Cerebellar cortex (tissue), 1 donor: ENCODE measurements at regions not wholly inside any gene's neighbourhood (a gene's known extent, or its start where the extent isn't known, plus 50 kb on each side); places are given as distances from the start of the nearest gene placed in this dataset.
"Not testable (repeated sequence)": the region's sequence is repeated elsewhere in the genome, so short reads cannot be mapped to it uniquely, and the experiment has no call there.

ENCODE experiments used
- DNase-seq: peaks from one replicate; pipeline ENCODE4 v3.0.0-alpha.2; 2015; ENCODE audit warnings: low spot score

DNA sequence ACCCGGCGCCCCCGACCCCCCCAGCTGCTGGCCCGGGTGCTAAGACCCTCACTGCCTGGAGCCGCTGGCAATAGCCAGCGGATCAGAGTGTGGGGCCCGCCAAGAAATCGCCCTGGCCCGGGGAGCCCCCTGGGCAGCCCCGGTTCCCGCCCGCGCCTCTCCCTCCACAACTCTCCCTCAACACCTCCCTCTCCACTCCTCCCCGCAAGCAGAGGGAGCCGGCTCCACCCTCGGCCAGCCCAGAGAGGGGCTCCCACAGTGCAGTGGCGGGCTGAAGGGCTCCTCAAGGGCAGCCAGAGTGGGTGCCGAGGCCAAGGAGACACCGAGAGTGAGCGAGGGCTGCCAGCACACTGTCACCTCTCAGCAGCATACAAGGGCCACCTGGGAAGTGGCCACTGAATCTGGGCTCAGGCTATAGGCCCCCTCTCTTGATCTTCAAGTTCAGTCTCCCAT is 385.5 kb downstream of the SEC14L1 start:
- no peak for DNase-seq

DNA sequence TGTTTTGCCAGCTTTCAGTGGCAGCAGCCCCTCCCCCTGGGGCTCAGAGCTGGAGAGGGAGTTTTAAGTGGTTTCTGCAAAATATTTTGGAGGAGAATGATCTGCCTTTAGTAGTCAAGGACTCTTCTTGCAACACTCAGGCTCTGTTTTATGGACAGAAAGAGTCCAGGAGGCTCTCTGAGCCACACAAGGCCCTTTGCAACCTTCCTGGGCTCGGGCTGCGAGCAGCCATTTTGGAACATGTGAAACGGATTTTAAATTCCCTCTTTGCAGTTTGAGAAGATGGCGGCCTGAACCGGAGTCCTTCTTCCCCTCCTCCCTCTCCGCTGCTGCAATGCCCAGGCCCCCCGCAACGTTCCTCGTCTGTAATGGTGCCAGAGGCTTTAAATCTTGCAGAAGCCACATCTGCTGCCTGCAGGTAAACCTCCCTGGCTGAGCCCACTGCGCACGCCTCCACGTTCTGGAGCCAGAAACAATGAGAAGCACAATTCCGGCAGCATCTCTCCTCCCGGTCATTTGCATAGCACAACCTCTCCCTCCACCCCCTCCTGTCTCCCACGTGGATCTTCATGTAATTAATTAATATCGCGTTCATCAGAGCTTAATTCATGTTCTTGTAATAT is 386.1 kb downstream of the SEC14L1 start:
- DNase-seq = no peak

DNA sequence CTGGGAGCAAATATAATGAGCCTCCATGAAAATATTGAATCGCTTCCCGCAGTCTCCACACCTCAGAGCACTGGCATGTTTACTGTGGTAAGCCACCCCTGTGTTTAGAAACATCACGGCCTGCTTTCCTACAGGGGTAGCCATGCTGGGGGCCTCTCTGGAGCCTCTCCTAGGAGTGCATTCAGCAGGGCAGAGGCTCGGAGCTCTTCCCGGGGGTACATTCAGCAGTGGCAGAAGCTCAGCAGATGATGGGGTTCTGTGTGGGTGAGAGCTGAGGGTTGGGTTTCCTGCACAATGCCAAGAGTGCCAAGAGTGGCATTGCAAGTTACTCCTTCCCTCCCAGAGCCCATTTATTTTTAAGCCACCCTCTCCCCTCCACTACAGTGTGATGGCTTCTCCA is 386.6 kb downstream of the SEC14L1 start:
- no peak for DNase-seq

DNA sequence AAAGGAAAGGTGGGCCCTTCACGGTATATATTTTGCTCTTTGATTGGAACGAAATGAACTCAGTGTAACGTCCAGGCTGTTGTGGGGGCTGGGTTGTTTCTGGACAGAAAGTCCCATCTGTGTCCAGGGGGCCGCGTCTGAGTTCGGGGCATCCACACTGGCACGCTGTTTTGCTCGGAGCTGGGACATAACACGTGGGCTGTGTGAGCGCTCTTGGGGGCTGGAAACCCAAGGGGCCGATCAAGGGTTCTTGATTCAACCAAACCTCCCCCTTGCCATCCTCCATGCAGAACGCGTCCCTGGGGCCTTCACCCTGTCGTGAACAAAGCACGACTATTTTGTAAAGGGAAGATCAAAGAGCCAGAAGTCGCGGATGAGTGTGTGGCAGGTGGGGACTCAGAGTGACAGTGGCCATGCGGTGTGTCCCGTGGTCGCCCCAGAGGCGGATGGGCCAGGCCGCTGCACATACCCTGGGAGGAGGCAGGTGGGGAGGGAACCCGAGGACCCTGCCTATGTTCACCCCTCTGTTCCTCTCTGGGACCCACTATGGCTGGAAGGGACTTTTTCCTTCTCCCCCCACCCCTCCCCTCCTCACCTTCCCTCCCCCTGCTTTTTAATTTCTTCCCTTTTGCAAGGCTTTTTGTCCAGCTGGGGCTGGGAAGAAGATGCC is 387.2 kb downstream of the SEC14L1 start:
- DNase-seq = no peak

DNA sequence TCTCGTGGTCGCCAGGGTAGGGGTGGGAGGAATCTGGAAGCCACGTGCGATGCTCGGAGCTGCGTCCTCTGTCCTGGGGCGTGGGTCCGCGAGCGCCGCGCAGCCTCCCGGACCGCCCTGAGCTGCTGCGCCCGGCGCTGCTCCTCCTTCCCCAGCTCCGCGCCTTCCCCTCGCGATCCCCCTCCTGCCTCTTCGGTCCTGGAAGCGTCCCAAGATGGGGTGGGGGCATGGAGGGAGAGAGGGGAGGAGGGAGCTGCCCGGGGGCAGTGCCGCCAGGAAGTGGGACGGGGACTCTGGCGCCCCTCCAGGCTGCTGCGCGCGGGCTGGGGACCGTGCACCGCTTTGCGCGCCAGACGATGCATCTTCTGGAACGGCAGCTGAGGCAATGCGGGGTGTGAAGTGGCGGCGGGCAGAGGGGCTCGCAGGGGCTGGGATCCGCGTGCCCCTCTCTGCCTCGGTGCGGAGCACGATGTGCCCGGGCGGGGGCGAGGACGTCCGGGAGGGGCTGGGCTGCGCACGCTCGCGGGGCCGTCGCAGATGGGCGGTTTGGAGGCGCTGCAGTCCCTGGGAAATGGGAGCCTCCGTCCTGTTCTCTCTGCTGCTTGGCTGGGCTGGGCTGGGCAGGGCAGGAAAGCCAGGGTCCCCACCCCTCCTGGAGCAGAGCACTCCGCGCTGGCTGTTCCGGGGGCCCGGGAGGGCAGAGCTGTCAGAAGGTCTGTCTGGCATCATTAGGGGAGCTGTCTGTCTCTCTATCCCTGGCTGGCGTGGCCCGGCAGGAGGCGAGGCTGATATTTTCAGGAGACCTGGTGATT is 388.0 kb downstream of the SEC14L1 start:
- DNase-seq = peak; percentile 50

DNA sequence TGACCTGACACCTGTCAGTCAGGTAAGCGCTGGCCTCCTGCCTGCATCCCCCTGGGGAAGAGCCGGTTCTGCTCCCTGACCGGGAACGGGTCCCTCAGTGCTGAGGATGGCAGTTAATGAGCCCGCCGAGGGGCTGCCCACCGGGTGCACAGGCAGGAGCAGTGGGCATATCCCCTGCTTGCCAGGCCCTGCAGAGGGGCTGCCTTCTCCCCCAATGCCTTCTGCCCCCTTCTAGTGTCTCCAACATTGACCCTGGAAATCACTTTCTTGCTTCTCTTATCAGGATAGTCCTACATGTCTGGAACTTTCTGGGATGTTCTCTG is 388.5 kb downstream of the SEC14L1 start:
- no peak for DNase-seq

DNA sequence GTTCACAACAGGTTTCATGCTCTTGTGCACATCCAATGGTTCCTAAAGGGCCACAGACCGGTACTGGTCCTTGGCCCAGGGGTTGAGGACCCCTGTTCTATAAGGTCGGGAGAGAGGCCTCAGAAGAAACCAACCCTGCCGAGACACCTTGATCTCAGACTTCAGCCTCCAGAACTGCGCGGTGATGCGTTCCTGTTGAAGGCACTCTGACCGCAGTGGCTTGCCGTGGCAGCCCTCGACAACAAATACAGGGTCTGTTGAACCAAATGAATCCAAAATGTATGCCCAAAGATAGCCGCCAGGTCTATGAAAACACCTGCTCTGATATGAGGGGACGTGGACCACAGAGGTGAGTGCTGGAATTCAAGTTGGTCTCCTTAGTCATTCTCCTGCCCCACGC is 389.8 kb downstream of the SEC14L1 start:
- no peak for DNase-seq

DNA sequence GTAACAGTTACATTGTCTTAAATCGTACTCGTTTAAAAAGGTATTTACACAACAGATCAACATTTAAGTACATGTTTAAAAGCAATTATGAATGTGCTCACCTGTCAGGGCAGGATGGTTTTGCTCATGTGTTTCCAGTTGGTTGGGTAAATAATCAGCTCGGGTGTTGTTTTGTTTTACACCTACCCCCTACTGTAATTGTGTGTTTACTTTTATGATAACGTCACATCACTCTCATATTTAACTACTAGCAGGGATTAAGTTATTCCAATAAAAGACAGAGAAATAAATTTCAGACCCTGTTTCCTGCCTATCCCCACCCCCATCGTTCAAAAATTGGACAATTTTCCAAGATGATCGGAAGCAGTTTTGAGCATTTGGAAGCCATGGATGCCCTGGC is 390.2 kb downstream of the SEC14L1 start:
- no peak for DNase-seq

DNA sequence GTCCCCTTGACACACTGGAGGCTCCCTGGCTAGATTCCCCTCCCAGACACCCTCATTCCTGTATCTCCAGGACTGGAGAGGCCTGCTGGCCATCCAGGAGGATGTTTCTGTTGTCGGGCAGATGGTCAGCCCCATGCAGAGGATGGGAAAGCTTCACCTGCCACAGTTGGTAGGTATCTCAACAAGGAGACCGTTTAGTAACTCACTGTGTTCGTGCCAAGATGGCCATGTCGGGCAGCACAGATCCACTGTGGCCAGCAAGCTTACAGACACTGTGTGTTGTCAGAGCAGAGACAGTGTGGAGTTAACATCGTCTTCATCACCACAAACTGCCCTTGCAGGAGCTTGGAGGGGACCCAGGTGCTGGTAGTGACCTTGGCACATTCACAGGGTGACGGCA is 390.9 kb downstream of the SEC14L1 start:
- DNase-seq = peak; percentile 69

DNA sequence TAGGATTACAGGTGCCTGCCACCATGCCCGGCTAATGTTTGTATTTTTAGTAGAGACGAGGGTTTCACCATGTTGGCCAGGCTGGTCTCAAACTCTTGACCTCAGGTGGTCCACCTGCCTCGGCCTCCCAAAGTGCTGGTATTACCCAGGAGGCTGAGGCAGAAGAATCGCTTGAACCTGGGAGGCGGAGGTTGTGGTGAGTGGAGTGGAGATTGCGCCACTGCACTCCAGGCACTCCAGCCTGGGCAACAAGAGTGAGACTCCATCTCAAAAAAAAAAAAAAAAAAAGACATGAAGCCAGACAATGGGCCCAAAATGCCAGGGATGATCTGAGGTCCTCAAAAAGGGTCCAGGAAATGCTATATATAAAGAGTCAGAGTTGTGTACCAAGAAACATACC is 392.9 kb downstream of the SEC14L1 start:
- DNase-seq = not testable (repeated sequence)

DNA sequence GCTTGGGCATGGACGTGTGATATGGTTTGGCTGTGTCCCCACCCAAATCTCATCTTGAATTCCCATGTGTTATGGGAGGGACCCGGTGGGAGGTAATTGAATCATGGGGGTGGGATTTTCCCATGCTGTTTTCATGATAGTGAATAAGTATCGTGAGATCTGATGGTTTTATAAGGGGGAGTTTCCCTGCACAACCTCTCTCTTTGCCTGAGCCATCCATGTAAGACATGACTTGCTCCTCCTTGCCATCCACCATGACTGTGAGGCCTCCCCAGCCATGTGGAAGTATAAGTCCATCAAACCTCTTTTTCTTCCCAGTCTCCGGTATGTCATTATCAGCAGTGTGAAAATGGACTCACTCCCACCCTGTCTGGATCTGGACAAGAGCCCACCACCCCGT is 393.4 kb downstream of the SEC14L1 start:
- DNase-seq = no peak

DNA sequence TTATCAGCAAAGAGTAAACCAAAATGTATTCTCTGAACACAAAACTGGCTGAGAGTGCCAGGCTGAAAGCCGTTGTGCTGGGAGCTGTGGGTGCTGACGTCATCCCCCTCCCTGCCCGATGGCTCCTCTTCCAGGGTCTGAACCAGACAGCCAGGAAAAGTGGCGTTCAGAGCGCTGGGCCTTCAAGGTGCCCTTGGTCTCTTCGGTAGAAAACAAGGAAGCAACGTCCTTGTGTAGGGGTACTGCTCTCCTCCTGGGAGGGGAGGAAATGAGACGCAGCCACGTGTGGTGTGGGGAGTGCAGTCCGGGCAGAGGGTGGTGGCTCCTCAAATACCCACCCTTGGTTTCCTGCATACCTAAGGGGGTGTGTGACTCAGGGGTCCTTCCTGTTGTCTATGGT is 394.7 kb downstream of the SEC14L1 start:
- DNase-seq = no peak

DNA sequence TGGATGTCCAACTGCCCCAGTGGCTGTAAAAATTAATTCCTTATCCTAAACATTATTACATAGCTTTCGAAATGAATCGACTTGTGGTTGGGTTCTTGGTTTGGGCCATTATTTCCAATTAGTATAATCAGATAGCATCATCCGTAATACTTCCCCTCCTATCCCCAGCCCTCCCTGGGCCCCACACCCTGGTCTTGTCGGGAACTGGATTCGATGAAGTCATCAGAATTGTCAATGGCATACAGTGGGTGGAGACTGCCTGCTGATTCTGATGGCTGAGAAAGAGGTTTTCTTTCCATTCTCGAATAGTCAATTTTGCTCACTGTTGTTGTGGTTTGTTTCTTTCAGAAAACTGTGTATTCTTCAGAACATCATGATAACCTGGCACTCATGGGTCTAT is 395.1 kb downstream of the SEC14L1 start:
- no peak for DNase-seq

DNA sequence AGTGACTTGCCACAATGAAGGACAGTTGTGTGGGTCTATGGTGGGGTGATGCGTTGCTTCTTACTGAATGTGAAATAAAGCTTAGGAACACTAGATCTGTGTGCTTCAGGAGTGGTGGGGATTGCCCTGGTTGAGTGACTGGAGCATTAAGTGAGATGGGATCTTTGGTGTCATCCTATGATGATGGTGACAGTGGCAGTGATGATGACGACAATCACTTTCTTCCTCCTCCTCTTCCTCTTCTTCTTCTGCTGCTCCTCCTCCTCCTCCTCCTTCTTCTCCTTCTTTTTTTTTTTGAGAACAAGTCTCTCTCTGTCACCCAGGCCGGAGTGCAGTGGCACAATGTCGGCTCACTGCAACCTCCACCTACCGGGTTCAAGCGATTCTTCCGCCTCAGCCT is 396.8 kb downstream of the SEC14L1 start:
- DNase-seq = no peak

DNA sequence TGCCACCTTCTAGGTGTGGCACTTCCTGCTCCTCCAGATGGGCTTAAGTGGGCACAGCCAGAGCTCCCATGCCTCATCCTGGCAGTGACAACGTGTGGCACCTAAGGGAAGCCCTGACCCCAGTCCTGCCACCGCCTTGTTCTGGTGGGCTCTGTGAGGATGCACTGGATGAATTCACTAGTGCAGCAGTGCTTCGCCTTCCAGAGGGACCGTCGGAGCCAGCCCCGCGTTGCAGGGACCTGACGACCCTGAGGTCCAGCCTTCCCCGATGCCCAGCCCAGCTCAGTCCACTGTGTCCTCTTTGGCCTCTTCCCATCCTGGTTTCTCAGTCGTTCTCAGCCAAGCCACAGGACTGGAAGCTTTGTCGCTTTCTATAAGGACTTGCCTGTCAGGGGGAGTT is 399.8 kb downstream of the SEC14L1 start:
- no peak for DNase-seq

DNA sequence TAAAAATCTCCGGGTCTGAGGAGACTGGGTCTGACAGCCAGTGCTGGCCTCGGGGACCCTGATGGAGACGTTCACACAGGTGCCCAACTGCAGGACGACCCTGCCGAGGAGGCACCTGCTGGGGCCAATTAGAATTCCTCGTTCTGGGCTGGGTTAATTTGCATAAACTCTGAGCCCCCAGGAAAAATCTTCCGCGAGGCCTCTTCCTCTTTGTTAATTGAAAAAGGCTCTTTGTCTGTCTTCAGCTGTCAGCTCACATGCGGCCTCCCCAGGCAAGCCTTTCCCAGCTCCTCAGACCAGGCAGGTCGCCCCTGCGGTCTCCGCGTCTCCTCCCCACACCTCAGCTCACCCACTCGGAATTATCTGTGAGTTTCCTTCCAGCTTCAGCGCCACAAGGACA is 400.2 kb downstream of the SEC14L1 start:
- no peak for DNase-seq

DNA sequence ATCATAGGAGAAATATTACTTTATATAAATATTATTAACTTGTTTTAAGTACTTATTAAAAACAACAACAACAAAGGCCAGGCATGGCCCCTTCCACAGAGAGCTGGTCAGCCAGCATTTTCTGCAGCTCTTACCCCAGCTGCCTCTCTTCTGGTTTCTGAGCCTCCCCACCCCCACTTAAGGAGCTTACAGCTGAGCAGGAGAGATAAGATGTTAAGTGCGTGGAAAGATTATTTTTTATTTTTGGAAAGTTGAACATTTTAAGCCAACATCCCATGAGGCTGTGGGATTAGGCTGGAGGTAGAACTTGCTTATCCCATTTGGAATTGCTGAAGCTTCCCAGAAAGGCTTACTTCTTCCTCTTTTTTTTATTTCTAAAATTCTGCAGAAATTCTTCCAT is 401.2 kb downstream of the SEC14L1 start:
- DNase-seq = no peak

DNA sequence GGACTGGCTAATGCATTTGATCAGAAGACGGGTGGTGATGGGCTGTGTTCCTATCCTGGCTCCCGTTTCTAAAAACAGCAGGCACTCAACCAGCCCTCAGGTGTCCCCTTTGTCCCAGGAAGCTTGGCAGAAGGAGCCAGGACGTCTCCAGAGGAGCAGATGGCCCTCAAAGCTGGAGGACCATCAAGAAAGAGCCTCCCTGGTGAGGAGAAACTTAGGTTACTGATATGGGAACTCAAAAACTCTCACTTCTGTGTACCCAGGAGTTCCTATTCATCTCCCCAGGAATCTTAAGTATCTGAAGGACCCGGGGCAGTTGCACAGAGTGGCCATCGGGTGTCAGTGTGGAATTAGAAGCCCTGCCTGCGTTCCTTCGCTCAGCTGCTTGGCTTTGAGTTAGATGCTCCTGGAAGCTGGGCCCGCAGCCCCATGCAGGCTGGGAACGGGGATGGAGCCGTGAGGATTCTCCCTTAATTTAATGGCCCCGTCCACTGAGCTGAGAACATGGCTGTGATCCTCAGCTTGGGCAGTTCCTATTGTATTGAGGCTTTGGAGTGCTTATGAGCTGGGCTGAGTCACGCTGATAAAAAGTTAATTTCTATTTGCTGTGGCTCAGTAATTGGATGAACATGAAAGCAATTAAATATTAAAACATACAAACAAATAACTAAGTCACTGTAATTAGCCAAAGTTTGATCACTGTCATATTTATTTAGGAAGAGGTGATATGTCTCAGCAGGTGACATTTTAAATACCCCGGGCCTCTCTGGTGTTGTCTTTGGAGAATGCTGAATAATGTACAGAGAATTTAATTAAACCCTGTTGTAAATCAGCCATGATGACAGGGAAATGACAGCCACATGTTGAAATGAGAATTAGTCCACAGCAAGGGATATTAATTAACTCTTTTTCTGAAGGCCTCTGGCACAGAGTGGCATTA is 402.1 kb downstream of the SEC14L1 start:
- DNase-seq = peak; percentile 96

DNA sequence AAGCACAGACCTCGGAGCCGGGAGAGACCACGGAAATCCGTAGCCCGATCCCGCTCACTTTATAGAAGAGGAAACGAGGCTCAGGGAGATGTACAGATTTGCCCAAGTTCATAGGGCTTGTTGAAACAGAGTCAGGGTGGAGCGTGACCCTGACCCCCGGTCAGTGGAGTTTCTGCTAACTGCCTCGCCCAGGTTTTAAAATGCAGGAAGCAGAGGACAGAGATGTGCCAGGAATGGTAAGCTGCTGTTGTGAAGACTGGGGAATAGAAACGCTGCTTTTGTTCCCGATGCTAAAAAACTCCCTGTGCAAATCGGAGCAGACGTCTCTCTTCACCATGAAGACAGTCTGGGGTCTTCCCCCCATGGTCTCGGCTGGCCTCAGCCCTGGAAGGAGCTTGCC is 403.0 kb downstream of the SEC14L1 start:
- DNase-seq = peak; percentile 29

DNA sequence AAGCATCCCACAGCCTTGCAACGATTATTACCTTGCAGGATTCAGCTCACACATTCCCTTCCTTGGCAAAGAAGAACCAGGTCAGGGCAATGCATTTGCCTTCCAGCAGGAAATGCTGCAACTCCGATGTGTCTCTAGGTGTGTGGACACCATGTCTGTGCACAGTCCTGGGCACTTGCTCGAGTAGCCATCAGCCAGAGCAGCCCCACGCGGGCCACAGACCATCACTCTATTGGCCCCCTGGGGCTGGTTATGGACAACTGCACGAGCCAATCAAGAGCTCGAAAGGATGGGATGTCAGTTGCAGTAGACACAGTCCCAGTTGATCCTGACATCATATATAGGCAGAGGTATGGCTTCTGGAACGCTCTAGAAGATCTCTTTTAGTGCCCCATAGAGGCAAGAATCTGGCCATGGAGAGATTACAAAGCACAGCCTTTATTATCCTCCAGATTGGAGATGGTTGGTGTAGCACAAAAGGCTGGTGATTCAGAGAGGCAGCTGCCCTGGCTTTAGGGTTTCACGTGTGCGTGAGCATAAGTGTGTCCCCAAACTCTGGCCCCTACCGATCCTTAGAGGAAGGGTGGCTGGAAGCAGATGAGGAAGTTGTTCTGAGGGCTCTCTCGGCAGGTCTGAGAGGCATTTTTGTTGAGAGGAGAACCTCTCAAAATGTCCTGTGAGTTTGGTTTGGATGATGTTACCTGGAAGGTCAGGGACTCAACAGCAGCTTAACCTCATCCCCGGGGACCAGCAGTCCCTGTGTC is 403.8 kb downstream of the SEC14L1 start:
- DNase-seq = no peak

DNA sequence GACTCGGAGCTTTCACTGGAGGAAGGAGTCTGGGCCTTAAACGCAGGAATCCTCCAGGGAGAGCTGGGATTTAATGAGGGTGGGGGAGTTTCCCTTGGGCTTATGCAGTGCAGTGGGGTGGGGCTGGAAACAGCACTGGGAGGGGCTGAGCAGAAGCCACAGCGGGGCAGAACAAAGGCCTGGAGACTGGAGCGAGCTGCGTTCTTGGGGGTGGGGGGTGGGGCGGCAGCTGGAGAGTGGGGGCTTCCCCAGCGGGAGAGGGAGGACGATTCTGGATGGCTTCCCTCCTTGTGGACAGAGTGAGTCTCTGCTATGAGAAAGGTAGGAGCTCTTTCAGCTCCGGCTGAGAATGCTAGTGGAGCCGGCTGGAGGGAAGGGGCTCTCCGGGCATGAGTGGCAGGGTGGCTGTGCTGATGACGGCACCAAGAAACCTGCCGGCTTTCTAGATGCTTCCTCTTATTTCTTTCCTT is 406.0 kb downstream of the SEC14L1 start:
- peak; percentile 24 for DNase-seq
